Stimulated activated CD4-positive, alpha-beta T cell treated with anti-CD3 and anti-CD28 coated beads, Interleukin-2, amount 100 ng/mL, for 24 hours (primary cell): ENCODE measurements at regions not wholly inside any gene's neighbourhood (a gene's known extent, or its start where the extent isn't known, plus 50 kb on each side); places are given as distances from the start of the nearest gene placed in this dataset.
"Not testable (repeated sequence)": the region's sequence is repeated elsewhere in the genome, so short reads cannot be mapped to it uniquely, and the experiment has no call there.

Source experiments
- DNase-seq, 2 donors: peaks; one replicate each; pipeline ENCODE4 v3.0.0-alpha.2; 2020

DNA sequence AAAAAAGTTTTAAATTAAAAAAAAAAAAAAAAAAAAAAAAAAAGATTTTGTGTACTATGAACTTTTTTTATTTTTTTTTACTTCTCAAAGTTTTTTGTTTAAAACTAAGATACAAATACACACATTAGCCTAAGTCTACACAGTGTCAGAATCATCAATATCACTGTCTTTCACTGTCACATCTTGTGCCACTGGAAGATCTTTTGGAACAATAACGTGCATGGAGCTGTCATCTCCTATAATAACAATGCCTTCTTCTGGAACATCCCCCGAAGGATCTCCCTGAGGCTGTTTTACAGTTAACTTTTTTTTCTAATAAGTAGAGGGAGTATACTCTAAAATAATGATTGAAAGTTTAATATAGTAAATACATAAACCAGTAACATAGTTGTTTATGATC lies 295.7 kb downstream of the KCNJ2 start:
- no peak for DNase-seq

DNA sequence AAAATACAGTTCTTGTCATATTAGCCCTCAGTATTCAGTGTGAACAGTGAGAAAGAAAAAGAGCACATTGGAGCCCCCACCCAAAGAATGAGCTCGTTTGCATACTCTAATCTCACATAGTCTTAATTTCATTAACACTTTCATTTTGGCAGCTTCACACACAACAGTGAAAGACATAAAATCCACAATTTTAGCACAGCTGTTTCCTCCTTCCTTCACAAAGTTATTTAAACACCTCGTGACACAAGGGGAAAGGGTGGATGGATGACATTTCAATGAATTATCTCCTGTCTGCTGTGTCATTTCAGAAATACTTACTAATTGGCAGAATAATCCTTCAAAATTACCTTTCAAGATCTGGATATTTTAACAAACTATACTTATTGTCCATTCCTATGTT lies 299.3 kb downstream of the KCNJ2 start:
- DNase-seq = no peak

DNA sequence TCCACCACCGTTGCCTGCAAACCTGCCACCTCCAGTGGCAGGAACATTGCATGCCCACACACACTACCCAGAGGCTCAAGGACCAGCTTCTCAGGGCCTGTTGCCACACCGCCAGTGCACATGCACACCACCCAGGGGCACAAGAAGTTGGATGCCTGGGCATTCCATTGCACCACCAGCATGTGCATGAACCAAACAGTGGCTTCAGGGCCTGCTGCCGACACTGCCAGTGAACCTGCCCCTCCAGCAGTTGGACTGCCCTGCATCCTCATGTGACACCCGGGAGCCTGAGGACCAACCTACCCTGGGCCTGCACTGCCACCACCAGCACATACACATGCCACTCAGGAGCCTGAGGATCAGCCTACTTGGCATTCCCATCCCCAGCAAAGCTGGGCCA lies 303.7 kb downstream of the KCNJ2 start:
- no peak for DNase-seq

DNA sequence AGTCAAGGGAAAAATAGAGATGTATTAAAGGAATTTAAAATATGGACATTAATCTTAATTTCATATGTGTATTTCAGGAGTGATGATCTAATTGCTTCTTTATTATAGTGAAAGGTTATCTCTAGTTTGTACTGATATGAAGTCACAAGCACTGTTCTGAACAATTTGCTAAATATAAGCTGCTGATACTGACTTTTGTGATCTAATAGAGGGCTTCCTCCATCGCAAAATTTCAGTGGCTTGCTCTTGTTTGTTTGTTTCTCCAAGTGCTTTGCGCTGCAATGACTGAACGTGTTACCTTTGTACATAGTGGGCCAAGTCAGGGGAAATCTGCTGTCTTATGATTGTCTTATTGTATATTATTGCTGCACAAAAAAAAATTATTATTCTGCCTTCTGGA lies 307.0 kb downstream of the KCNJ2 start:
- no peak for DNase-seq

DNA sequence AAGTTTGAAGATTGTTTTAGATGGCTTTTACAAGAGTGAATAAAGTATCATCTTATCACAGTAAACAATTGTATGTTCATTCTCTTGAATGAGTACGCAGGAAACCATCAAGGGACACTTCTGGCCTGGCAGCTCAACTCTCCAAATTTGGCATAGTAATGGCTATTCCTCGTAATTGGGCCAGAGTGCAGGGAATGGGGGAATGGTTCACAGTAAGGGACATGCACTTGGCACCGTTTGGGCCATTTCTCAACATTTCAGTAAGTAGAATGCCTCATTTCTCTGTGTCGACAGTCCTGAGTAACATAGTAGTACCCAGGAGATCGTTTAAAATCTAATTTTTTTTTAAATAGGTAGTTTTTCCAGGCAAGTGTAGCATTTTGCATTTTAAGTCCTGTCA lies 309.6 kb downstream of the KCNJ2 start:
- no peak for DNase-seq

DNA sequence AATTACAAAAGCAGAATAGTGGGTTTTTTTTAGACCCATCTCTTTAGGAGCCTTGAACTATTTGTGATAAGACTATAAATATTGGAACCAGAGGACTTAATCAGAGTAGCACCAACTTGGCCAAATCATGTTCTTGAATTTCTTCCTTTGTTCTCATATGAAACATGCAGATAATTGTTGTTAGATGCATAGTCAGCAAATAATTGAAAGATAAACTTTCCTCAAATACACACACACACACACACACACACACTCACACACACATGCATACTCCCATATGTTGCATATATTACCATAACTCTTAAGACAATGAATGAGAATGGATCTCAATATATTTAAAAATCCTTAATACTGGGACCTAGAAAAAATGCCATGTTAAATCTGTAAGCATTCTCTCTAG lies 310.4 kb downstream of the KCNJ2 start:
- no peak for DNase-seq

DNA sequence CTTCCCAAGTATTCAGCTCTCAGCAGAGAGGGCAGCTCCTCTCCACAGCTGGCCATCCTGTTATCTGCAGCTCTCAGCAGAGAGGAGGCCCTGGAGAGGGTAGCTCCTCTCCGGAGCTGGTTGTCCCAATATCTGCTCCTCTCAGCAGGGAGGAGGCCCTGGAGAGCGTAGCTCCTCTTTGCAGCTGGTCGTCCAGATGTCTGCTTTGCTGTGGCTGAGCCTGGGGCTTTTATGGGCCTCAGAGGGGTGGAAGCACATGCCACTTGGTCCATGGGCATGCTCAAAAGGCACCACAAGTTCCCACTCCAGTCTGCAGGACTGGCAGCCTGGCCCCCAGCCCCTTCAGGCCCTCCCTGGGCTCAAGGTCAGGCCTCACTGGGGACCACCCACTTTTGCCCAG lies 314.3 kb downstream of the KCNJ2 start:
- DNase-seq = no peak

DNA sequence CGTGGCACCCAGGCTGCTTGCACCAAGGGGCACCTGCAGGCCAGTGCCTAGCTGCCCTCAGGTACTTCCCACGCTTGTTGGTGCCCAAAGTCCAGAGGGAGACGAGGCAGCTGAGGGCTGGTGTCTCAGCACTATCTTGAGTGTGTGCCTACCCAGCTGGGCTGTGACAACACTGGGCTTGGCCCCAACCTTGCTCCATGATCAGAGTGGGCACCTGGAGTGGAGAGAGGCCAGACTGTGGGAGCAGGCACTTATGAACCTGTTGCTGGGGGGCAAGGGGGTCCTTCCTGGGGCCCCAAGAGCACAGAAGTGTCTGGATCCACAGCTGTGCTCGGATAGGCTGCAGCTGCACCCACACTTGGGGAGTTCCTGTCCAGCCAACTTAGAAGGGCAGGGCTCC lies 314.7 kb downstream of the KCNJ2 start:
- DNase-seq = no peak

DNA sequence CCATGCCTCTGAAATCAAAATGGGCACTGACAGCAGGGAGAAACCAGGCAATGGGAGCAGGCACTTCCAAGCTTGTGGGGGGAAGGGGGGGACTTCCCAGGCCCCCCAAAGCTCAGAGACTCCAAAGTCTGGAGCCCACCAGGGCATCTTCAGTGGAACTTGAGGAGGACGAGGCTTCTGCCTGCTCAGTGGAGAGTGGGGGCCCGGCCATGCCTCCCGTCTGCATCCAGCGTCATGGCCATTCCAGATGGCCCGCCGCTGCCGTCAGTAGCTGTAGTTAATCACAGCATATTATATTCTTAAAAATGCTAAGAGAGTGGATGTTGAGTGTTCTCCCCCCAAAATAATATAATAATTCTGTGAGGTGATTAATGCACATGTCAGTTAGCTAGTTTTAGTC lies 315.2 kb downstream of the KCNJ2 start:
- no peak for DNase-seq

DNA sequence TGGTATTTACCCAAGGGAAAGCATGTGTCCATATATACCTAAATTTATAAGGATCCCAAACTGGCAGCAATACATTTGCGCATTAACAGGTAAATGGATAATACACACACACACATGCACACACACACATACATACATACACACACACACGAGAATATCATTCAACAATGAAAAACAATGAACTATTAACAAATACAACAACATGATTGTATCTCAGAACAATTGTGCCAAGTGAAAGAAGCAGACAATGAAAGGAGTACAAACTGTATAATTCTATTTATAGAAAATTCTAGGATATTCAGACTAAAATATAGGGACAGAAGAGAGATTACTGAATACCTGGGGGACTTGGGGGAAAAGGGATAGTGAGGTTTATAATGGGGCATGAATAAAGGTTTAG lies 323.0 kb downstream of the KCNJ2 start:
- no peak for DNase-seq

DNA sequence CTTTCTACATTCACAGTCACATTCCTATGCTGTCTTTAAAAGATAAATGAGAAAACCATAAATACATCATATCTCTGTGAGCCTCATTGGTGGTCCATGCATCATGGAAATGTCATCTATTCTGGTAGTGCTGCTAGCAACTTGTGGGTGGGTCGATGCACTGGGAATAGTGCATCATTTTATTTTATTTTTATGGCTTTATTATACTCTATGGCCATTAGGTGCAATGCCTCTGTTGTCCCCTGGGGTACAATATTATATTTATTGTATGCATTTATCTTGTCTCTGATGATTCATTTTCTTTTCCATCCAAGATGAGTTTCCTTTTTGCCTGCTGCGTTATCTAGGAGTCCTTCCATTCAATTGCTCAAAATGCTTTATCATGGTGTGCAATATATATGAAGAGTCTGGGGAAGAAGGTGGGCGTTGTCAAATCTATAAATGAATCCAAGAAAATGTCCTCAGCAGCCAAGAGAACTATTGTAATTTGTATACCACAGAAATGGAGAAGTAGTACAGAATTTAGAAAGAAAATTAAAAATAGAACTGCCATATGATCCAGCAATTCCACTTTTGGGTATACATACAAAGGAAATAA lies 324.0 kb downstream of the KCNJ2 start:
- no peak for DNase-seq

DNA sequence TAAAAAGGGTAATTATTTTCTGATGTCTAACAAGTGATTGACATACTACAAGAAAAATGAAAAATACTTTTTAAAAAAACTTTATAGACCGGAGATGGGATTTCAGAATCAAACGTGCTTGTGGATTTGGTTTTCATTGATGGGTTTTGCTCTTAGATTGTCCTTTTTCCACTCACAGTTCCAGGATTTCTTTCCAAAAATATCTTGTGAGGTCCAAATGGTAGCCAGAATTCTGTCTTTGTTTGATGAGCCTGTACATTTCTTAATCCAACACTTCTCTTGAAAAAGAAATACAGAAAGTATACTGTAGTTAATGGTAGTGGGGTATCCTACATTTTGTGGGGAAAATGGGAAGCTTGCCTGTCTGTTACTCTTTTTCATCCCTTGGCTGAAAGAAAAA lies 329.3 kb downstream of the KCNJ2 start:
- no peak for DNase-seq

DNA sequence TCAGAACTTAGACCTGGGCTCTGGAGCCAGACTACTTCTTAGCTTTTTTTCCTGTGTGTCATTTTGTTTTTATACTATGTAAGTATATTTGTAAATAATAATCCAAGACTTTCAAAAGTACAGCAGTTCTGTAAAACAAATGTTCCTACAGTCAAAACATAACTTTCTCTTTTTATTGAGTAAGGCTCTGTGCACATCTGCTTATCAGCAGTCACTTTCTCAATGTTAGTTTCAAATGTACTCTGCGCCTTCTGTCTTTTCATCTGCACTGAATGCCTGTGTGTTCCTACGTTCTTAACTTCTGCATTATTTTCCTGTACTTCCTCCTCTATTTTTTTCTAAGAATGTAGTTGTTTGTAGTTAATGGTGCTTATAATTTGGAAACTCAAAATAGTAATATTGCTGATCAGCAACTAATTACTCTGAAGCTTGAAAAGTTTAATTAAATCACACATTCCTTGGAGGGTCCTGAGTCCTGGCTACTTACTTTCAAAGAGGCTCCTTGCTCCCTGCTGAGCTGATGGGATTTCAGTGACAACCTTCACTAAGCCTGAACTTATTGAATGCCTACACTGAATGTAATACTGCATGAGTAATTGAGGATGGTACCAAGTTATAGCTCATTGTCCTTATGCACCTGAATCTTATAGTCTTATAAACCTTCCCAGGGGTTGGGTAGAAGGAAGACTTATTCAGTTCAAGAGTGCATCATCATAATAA lies 329.9 kb downstream of the KCNJ2 start:
- no peak for DNase-seq

DNA sequence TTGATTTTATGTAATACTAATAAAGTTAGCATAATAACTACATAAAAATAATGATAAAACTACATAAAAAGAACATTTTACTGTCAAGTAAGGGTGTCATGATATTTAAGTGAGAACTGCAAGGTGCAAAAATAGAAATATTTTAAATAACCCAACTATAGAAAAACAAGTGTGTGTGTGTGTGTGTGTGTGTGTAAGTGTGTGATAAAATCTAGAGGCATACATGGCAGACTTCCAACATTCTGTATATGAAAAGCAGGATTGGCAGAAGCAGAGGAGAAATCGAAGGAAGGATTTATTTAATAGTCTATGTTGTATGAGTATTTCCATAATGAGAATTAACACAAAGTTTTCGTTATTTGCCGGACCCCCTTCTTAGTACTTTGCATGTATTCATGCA lies 334.1 kb downstream of the KCNJ2 start:
- no peak for DNase-seq

DNA sequence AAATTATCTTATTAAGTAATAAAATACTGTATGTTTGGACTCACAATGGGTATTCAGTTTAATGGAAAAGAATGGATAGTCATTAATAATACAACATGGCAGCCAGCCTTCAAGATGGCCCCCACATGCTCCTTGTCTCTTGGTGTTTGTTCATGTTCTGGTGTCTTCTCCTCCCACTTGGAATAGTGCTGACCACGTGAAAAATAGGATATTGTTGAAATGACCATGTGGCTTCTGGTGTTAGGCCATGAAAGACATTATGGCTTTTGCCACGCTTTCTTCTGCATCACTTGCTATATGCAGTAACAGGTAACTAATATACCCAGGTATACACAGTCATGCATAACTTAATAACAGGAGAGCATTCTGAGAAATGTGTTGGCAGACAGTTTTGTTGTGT lies 341.0 kb downstream of the KCNJ2 start:
- no peak for DNase-seq

DNA sequence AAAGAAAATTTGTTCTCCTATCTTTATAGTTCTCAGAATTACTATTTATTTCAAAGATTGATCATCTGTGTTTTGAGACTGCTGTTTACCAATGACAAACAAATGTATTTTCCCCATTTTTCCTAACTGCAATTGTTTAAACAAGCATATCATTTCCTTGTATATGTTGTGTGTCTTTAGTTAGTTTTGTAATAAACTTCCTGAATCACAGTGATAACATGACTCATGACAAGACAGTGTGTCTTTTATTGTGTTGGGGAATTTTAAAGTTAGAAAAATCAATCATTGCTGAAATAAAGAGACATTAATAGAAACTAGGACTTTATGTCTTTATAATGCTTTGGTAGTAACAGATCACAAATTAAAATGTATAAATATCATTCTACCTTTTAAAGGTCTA lies 348.5 kb downstream of the KCNJ2 start:
- no peak for DNase-seq

DNA sequence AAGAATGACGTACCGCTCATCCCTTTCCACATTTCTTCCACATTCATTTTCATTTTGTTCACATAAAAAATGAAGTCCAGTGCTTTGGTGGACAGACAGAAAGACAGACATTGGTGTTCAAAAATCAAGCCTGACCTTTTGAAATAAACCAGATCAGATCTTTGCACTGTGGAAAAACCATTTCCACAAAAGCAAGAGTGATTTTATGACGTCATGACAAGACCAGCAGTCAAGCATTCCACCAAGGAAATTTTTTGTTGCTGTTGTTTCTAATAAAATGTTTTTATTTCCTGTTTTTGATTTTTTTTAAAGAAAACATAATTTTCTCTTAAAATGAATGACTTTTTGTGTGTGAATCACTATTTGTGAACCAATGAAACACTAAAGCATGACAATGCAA lies 350.0 kb downstream of the KCNJ2 start:
- DNase-seq = no peak

DNA sequence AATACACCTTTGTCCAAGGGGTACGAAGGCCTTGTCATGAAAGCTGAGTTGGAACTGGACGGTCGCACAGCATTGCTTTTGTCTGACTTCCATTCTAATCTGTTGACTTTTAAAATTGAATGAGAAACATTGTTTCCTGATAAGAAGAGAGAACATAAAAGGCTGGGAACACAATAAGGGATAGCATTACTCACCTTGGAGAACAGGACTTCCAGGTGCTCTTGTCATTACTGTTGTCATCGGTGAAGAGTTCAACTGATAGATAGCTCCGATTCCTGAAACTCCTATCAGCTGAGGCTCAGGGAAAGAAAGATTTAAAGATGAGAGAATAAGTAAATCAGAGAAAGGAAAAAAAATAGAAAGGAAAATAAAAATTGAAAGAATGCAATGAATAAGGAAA lies 351.1 kb downstream of the KCNJ2 start:
- DNase-seq = no peak

DNA sequence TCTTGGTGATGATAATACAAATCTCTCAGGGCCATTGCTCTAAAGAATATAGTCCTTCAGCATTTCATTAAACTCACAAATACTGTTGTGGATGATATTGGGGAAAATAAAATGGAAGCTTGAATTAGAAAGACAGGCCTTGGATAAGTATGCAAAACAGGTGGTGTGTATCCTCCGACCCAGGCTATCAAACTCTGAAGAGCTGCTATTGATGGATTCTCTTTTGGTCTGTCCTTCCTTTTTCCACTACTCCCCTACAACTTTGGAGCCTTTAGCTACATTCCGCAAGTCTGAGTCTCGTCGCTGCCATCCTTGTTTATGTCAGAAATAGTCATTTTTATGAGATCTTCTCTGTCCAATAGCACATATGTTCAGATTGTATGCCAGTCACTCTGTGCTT lies 351.6 kb downstream of the KCNJ2 start:
- DNase-seq = no peak

DNA sequence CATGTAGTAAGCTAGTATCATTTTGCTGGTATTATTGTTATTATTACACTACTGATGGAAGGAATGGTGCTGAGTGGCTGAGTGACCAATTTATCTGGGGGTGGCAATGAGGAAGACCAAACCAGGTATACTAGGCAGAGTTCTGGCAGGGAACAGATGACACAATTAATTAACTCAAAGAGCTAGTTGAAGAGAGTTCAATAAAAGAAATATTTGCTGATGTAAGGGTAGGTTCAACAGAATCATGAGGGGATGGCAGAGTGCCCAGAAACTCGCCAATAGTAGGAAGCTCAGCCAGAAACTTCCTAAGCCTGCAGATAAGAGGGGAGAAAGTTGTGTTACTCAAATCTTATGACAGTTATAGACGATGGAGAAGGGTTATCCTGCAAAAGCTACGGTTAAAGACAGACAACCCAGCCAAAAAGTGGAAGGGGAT lies 352.5 kb downstream of the KCNJ2 start:
- no peak for DNase-seq

DNA sequence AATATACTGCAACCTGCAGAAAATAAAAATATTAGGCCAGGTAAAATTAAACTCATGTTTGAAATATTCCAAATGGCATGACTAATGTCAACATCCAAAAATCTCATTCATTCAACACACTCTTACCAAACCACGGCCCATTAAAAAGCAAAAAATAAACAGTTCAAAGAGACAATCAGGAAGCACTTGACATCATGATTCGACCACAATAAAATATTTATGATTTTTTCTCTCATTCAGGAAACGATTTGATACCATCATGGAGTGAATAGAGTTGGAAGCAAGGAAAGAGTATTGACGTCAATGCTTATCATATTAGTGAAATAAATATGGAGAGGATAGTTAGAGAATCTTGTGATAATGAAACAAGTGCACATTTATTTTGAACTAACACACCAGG lies 354.1 kb downstream of the KCNJ2 start:
- no peak for DNase-seq

DNA sequence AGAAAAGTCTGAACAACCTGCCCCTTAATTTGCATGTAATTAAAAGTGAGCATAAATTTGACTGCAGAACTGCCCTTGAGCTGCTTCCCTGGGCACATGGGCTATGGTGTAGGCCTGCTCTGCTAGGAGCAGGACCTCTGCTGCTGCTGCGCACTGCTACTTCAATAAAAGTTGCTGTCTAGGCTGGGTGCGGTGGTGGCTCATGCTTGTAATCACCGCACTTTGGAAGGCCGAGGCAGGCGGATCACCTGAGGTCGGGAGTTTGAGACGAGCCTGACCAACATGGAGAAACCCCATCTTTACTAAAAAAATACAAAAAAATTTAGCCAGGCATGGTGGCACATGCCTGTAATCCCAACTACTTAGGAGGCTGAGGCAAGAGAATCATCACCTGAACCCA lies 355.7 kb downstream of the KCNJ2 start:
- not testable (repeated sequence) for DNase-seq

DNA sequence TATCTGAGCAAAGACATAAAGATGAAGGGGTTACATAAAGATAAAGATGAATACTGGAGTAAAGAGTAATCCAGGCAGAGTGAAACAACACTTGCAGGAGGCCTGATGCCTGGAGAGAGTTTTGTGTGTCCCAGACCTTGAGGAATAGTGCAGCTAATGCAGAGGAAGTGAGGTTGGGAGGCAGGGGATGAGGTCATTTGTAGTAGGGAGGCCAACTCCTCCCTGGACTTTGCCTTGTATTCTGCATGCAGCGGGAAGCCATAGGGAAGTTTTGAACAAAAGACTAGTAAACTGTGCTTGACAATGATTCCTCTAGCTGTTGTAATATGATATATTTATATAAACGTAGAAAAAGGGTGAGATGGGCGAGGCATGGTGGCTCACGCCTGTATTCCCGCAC lies 356.6 kb downstream of the KCNJ2 start:
- no peak for DNase-seq

DNA sequence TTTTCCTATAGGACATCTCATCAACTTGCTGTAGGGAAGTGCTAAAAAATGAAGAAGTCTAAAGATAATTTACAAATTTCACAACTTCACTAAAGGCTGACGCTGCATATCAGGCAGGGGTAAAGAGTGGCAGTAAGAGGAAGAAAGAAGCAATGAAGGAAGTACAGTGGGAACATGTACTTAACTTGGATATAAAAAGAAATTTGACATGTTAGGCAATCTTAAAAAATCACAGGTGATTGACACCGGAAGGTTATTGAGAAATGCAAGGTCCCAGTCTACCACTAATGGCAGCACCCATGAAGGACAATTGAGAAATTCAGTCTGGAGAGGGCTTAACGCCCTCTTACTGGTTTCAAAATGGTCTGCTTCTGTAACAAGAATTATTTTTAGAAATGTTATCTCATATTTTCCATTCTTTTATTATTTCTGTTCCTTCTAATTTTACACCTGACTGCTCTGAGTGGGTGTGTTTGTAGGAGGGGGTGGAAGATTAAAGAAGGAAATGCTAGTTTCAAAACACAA lies 358.1 kb downstream of the KCNJ2 start:
- DNase-seq = no peak

DNA sequence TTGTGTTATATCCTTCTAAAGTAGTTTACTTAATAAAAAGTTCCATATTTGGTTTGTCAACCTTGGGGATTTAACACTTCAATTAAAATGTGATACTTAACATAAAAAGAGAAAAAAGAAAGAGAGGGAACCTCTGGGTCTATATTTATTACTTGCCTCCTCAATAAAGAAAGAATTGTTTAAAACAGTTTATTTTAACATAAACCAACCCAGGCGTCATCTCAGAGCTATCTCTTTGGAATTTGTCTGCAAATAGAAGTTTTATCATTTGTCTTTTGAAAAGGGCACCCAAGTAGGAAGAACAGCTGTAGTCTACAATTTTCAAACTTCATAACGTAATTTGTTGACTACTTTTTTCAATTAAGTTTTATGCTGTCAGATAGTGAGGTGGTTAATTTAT lies 364.1 kb downstream of the KCNJ2 start:
- DNase-seq = no peak
